WERI-Rb-1 (cell line): ENCODE measurements at regions not wholly inside any gene's neighbourhood (a gene's known extent, or its start where the extent isn't known, plus 50 kb on each side); places are given as distances from the start of the nearest gene placed in this dataset.

Experiments
- DNase-seq: peaks from one replicate; pipeline ENCODE4 v3.0.0-alpha.2; 2020
- H3K27ac ChIP-seq: fragments of 250-450 bp; sonication (Bioruptor Pico); 2 replicates; pipeline ENCODE4 v1.5.1; 2020; ENCODE audit warnings: mild to moderate bottlenecking, moderate library complexity
- H3K27me3 ChIP-seq: fragments of 250-450 bp; sonication (Bioruptor Pico); 2 replicates; pipeline ENCODE4 v1.5.1; 2021; ENCODE audit warnings: mild to moderate bottlenecking, low read depth, moderate library complexity; ENCODE audit not compliant: insufficient read depth, severe bottlenecking
- H3K36me3 ChIP-seq: fragments of 250-450 bp; sonication (Bioruptor Pico); 2 replicates; pipeline ENCODE4 v1.5.1; 2020; ENCODE audit warnings: mild to moderate bottlenecking, moderate library complexity
- H3K4me3 ChIP-seq: 2 replicates; pipeline ENCODE4 v1.5.1; 2011; ENCODE audit warnings: low read depth, mild to moderate bottlenecking, control low read depth, low read length
- H3K9me3 ChIP-seq: fragments of 250-450 bp; sonication (Bioruptor Pico); 2 replicates; pipeline ENCODE4 v1.5.1; 2021; ENCODE audit warnings: mild to moderate bottlenecking, moderate library complexity; ENCODE audit not compliant: severe bottlenecking
- CTCF ChIP-seq: IDR thresholded peaks from 2 replicates; pipeline ENCODE4 v1.5.1; 2011; ENCODE audit warnings: low read depth, mild to moderate bottlenecking, control low read depth, inconsistent platforms, low read length

- DNase-seq: no peak
Observed at GRCh38 chr5:61613679-61614078, 281.6 kb downstream of the ZSWIM6 start.

DNA sequence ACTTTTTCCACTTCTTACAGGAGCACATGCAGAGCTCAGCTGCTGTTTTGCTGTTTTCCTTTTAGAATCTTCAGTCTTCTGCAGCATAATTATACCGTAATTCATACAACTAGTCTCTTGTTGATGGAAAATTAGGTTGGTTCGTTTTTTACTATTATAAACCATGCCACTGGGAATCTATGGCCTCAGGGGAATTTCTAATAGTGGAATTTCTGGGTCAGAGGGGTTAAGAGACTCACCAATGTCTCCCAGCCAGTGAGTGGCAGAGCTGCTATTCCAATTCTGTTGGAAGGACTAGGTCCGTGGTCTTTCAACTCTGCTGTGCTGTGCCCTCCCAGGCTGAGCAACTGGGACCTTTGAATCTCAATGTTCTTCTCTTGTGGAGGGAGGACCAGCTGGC, 282.5 kb downstream of the ZSWIM6 start:
- Histone ChIP-seq H3K4me3 (no peak overlapping the region), H3K27me3 (peaks cover 3% of the 10 kb centered on the region), H3K27ac (no peak overlapping the region), H3K36me3 (no peaks in the 10 kb centered on the region), H3K9me3 (no peaks in the 10 kb centered on the region)
- no peak for DNase-seq
- no peak for TF ChIP-seq CTCF

More at GRCh38 chr5:61613679-61614078, 281.6 kb downstream of the ZSWIM6 start:
- Histone ChIP-seq H3K36me3 (no peaks in the 10 kb centered on the region), H3K27ac (no peak overlapping the region), H3K4me3 (no peak overlapping the region), H3K27me3 (peaks cover 3% of the 10 kb centered on the region), H3K9me3 (no peaks in the 10 kb centered on the region)
- no peak for TF ChIP-seq CTCF

DNA sequence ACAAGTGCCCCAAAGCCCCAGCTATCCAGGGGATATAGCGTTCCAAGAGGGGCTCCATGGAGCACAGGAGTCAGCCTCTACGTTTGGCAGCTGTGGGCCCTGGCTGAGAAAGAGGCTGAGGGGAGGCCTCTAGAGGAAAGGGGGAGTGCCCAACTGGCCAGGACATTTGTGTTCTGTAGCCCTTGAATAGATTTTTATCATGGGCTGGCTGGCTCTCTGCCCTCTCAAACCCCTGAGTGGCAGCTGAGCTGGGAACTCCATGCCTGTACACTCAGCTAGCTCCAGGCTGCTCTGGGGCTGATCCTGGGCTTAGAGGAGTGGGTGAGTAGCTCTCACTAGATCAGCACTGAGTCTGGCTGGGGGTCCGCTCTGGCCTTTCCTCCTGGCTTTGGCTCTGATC, 285.0 kb downstream of the ZSWIM6 start:
- no peaks in the 10 kb centered on the region for H3K27me3 ChIP-seq
- no peaks in the 10 kb centered on the region for H3K9me3 ChIP-seq
- no peaks in the 10 kb centered on the region for H3K36me3 ChIP-seq
- H3K4me3 ChIP-seq: no peak overlapping the region
- no peak for DNase-seq
- no peak overlapping the region for H3K27ac ChIP-seq
- no peak for TF ChIP-seq CTCF

- Histone ChIP-seq H3K9me3 (no peaks in the 10 kb centered on the region), H3K36me3 (no peaks in the 10 kb centered on the region), H3K27ac (no peak overlapping the region), H3K27me3 (no peaks in the 10 kb centered on the region), H3K4me3 (no peak overlapping the region)
- DNase-seq: no peak
- TF ChIP-seq CTCF: no peak
Observed at GRCh38 chr5:61617995-61618525, 286.0 kb downstream of the ZSWIM6 start.

DNA sequence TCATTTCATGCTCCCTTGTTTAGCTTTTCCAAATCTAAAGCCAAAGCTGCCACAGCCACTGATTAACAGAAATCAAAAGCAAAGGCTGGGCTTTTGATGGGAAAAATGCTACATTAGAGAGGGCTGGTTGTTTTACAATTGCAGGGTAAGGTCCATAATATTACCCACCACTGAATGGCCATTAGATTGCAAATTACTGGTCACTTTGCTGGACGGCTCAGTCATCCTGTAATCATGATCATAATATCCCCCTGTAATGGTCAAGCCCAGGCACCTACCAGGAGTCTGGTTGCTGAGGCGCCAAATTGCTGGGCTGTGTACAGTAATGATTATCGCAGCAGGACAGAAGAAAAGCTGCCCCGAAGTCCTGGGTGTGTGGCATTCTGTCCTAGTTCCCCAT, 286.5 kb downstream of the ZSWIM6 start:
- Histone ChIP-seq H3K27ac (no peak overlapping the region), H3K27me3 (no peaks in the 10 kb centered on the region), H3K36me3 (no peaks in the 10 kb centered on the region), H3K4me3 (no peak overlapping the region), H3K9me3 (no peaks in the 10 kb centered on the region)
- TF ChIP-seq CTCF: no peak
- DNase-seq: no peak

DNA sequence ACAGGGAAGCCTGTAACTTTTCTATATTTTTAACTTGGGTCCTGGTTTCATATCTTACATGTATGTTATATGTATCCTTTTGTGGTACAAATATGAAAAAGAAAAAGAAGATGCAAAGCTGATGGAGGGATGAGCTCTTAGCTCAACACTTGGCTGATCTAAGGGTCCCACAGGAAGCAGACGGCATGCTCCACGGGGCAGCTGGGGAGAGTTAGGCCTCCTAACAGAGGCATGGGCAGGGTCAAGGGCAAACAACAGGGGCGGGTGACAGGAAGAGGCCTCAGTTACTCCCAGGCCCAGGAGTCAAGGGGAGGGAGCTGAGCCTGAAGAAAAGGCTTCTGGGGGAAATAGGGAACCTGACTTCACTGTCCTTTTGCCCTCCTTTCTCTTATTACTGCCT, 287.2 kb downstream of the ZSWIM6 start:
- no peak for TF ChIP-seq CTCF
- no peak for DNase-seq
- Histone ChIP-seq H3K9me3 (no peaks in the 10 kb centered on the region), H3K27ac (no peak overlapping the region), H3K27me3 (peaks cover 3% of the 10 kb centered on the region), H3K36me3 (no peaks in the 10 kb centered on the region), H3K4me3 (no peak overlapping the region)
